ENCODE measurements at regions not wholly inside any gene's neighbourhood (a gene's known extent, or its start where the extent isn't known, plus 50 kb on each side); places are given as distances from the start of the nearest gene placed in this dataset.

DNA sequence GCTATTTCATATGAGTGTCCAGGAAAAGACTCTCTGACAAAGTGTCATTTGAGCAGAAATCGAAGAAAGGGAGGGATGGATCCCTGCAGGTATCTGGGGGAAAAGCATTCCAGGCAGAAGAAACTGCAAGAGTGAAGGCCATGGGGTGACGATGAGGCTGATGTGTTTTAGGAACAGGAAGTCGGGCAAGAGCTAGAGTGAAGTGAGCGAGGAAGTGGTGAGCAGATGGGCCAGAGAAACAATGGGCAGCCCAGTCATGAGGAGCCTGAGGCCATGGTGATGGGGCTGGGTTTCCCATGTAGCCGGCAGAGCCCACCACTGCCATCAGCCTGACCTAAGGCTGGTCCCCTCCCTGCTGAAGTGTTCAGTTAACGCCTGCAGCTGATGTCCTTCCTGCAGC is 150.2 kb downstream of the TNFSF13B start:
- H3K27me3 ChIP-seq: no peaks in the 10 kb centered on the region
- intact Hi-C loops (cut with DNase I): no loop called here
- H3K9me3 ChIP-seq: no peaks in the 10 kb centered on the region
- no peak for DNase-seq
- H3K36me3 ChIP-seq: no peaks in the 10 kb centered on the region
- no peak overlapping the region for H3K9ac ChIP-seq (ENCODE audit: low read depth in 2 of 2, low read length in 2 of 2)
- no peak overlapping the region for H3K4me3 ChIP-seq
- H3K4me1 ChIP-seq: no peaks in the 10 kb centered on the region
- H3K27ac ChIP-seq: no peak overlapping the region
- TF ChIP-seq, protein P1, sequence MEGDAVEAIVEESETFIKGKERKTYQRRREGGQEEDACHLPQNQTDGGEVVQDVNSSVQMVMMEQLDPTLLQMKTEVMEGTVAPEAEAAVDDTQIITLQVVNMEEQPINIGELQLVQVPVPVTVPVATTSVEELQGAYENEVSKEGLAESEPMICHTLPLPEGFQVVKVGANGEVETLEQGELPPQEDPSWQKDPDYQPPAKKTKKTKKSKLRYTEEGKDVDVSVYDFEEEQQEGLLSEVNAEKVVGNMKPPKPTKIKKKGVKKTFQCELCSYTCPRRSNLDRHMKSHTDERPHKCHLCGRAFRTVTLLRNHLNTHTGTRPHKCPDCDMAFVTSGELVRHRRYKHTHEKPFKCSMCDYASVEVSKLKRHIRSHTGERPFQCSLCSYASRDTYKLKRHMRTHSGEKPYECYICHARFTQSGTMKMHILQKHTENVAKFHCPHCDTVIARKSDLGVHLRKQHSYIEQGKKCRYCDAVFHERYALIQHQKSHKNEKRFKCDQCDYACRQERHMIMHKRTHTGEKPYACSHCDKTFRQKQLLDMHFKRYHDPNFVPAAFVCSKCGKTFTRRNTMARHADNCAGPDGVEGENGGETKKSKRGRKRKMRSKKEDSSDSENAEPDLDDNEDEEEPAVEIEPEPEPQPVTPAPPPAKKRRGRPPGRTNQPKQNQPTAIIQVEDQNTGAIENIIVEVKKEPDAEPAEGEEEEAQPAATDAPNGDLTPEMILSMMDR (IDR thresholded peaks at IDR 0.05): no peak

- H3K27me3 ChIP-seq: no peaks in the 10 kb centered on the region
- intact Hi-C loops (cut with DNase I): no loop called here
- DNase-seq: no peak
- H3K4me1 ChIP-seq: no peaks in the 10 kb centered on the region
- H3K9me3 ChIP-seq: no peaks in the 10 kb centered on the region
- no peak overlapping the region for H3K4me3 ChIP-seq
- H3K36me3 ChIP-seq: no peaks in the 10 kb centered on the region
- H3K9ac ChIP-seq (ENCODE audit: low read depth in 2 of 2, low read length in 2 of 2): no peak overlapping the region
- TF ChIP-seq, protein P1 (IDR thresholded peaks at IDR 0.05): no peak
- H3K27ac ChIP-seq: no peak overlapping the region
Measured at GRCh38 chr13:108425056-108425455, 155.5 kb downstream of the TNFSF13B start.

GRCh38 chr13:108426893-108427292 is 157.4 kb downstream of the TNFSF13B start:
- TF ChIP-seq, protein P1 (IDR thresholded peaks at IDR 0.05): no peak
- no peak overlapping the region for H3K4me3 ChIP-seq
- H3K27me3 ChIP-seq: no peaks in the 10 kb centered on the region
- H3K27ac ChIP-seq: no peak overlapping the region
- H3K9me3 ChIP-seq: no peaks in the 10 kb centered on the region
- H3K4me1 ChIP-seq: no peaks in the 10 kb centered on the region
- intact Hi-C loops (cut with DNase I): no loop called here
- no peak overlapping the region for H3K9ac ChIP-seq (ENCODE audit: low read depth in 2 of 2, low read length in 2 of 2)
- no peak for DNase-seq
- no peaks in the 10 kb centered on the region for H3K36me3 ChIP-seq

- Histone ChIP-seq H3K36me3 (no peaks in the 10 kb centered on the region), H3K27ac (no peak overlapping the region), H3K9ac (ENCODE audit: low read depth in 2 of 2, low read length in 2 of 2) (no peak overlapping the region), H3K27me3 (no peaks in the 10 kb centered on the region), H3K4me3 (no peak overlapping the region), H3K9me3 (no peaks in the 10 kb centered on the region), H3K4me1 (no peaks in the 10 kb centered on the region)
- DNase-seq: no peak
- intact Hi-C loops (cut with DNase I): no loop called here
- TF ChIP-seq, protein P1 (IDR thresholded peaks at IDR 0.05): no peak
Measured at GRCh38 chr13:108427355-108427754, 157.8 kb downstream of the TNFSF13B start.

DNA sequence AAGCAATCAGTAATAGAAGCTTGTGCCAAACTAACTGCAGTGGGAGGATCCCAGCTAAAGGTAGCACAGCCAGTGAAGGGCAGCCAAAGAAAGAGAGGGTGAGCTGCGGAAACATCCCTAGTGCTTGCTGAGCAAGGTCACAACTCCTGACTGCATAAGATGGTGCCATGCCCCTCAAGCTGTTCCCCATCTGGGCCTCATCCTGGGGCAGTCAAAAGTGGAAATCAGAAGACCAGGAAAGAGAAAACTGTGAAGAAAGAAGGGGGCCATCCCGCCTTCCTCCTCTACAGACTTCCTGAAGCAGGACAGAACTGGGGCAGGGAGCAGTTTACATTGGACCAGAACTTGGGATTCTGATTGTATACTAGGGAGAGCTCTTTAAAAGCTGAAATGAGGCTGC is 159.2 kb downstream of the TNFSF13B start:
- H3K4me3 ChIP-seq: no peak overlapping the region
- DNase-seq: no peak
- intact Hi-C loops (cut with DNase I): no loop called here

More for the DNA sequence above, 159.2 kb downstream of the TNFSF13B start:
- Histone ChIP-seq H3K27me3 (no peaks in the 10 kb centered on the region), H3K9ac (ENCODE audit: low read depth in 2 of 2, low read length in 2 of 2) (no peak overlapping the region), H3K36me3 (no peaks in the 10 kb centered on the region), H3K27ac (no peak overlapping the region), H3K9me3 (no peaks in the 10 kb centered on the region), H3K4me1 (no peaks in the 10 kb centered on the region)
- TF ChIP-seq, protein P1 (IDR thresholded peaks at IDR 0.05): no peak

Data from colonic mucosa (tissue), 4 donors.